HepG2 (cell line): ENCODE measurements at regions not wholly inside any gene's neighbourhood (a gene's known extent, or its start where the extent isn't known, plus 50 kb on each side); places are given as distances from the start of the nearest gene placed in this dataset.
"Not testable (repeated sequence)": the region's sequence is repeated elsewhere in the genome, so short reads cannot be mapped to it uniquely, and the experiment has no call there.

ENCODE experiments used
- ATAC-seq: fragments of 200-7000 bp; cut with Tn5 transposase; 3 replicates; pipeline ENCODE4 v1.9.1; 2020; ENCODE audit warnings: mild to moderate bottlenecking, moderate library complexity
- BruUV-seq: library from RNA; stranded (reverse); fragments of 400-500 nt; replicated peaks from 2 replicates; lab custom pipeline; 2021; lab: Mats Ljungman, UMichigan
- CTCF ChIA-PET: fragments of 300-600 bp; formaldehyde crosslinking; extraction: SDS; loops from one replicate; lab custom pipeline; 2021; ENCODE audit warnings: low total read pairs, inconsistent platforms, low intra/inter-chr PET ratio; lab: Yijun Ruan, JAX
- POLR2A ChIA-PET: fragments of 350-600 bp; sonication (Branson Sonifier 250); formaldehyde crosslinking; loops from one replicate; lab custom pipeline; 2020; ENCODE audit warnings: antibody characterized with exemption, inconsistent platforms; lab: Yijun Ruan, JAX
- DNase-seq: peaks from one replicate; pipeline ENCODE4 v3.0.0-alpha.2; 2015; ENCODE audit warnings: low spot score
- FAIRE-seq: peaks from 3 replicates; lab custom pipeline; 2011; peaks lifted over from hg19 to GRCh38; lab: Jason Lieb, UNC
- H2AFZ ChIP-seq: one replicate; pipeline ENCODE4 v1.6.1; 2011; ENCODE audit warnings: low read length, inconsistent platforms
- H3K27ac ChIP-seq: fragments of 300-600 bp; 3 replicates; pipeline ENCODE4 v1.8.0; 2011; ENCODE audit warnings: mixed run types, mild to moderate bottlenecking, mixed read lengths, low read length, inconsistent platforms; ENCODE audit not compliant: insufficient read depth; ENCODE audit errors: extremely low read length
- H3K27me3 ChIP-seq, 2 experiments: fragments of 200-600 bp in 1 of 2; 2 replicates in 1 of 2; 3 replicates in 1 of 2; pipeline versions ENCODE4 v1.6.0 to v1.8.0; 2011; ENCODE audit warnings: low read length in 2 of 2, mild to moderate bottlenecking in 2 of 2, moderate library complexity in 2 of 2, inconsistent platforms in 1 of 2; ENCODE audit not compliant: insufficient read depth in 2 of 2, control insufficient read depth in 1 of 2
- H3K36me3 ChIP-seq, 2 experiments: fragments of 200-600 bp in 1 of 2; replicated peaks in 1 of 2; 2 replicates in 1 of 2; 3 replicates in 1 of 2; pipeline versions ENCODE4 v1.5.1 to v1.8.0; 2011; ENCODE audit warnings: low read length in 2 of 2, inconsistent platforms in 1 of 2; ENCODE audit not compliant: insufficient read depth in 2 of 2, control insufficient read depth in 1 of 2
- H3K4me1 ChIP-seq: 2 replicates; pipeline ENCODE4 v1.5.1; 2012; ENCODE audit warnings: low read length, inconsistent platforms; ENCODE audit not compliant: insufficient read depth
- H3K4me2 ChIP-seq: 2 replicates; pipeline ENCODE4 v1.6.0; 2011; ENCODE audit warnings: low read depth, low read length, inconsistent platforms
- H3K4me3 ChIP-seq, 3 experiments: fragments of 200-600 bp in 1 of 3; sonication (generic), shearing (Covaris generic) in 1 of 3; replicated peaks in 1 of 3; 2 replicates each; pipeline ENCODE4 v1.5.1; 2011 to 2016; ENCODE audit warnings: low read length in 3 of 3, inconsistent platforms in 2 of 3, low read depth in 2 of 3, mild to moderate bottlenecking in 2 of 3, control low read depth in 1 of 3, mixed read lengths in 1 of 3; ENCODE audit not compliant: insufficient read depth in 1 of 3
- H3K79me2 ChIP-seq: one replicate; pipeline ENCODE4 v1.6.1; 2011; ENCODE audit warnings: low read length, inconsistent platforms; ENCODE audit not compliant: insufficient read depth
- H3K9ac ChIP-seq: 2 replicates; pipeline ENCODE4 v1.6.0; 2011; ENCODE audit warnings: mild to moderate bottlenecking, low read depth, low read length, inconsistent platforms; ENCODE audit not compliant: insufficient read depth
- H3K9me3 ChIP-seq: 2 replicates; pipeline ENCODE4 v1.5.1; 2012; ENCODE audit warnings: mild to moderate bottlenecking, low read length
- H4K20me1 ChIP-seq: 2 replicates; pipeline ENCODE4 v1.6.0; 2011; ENCODE audit warnings: inconsistent platforms, mild to moderate bottlenecking, low read length, moderate library complexity; ENCODE audit not compliant: insufficient read depth
- EED ChIP-seq: sonication (generic); formaldehyde crosslinking; IDR thresholded peaks from 2 replicates; pipeline ENCODE4 v1.5.0; 2020; ENCODE audit warnings: mild to moderate bottlenecking, missing genetic modification reagents
- HCFC1 ChIP-seq: fragments of 150-350 bp; IDR thresholded peaks from 2 replicates; pipeline ENCODE4 v1.6.1; 2014; ENCODE audit warnings: low read depth, low read length
- HNRNPH1 ChIP-seq: fragments of 200-400 bp; formaldehyde crosslinking; optimal IDR thresholded peaks from 2 replicates; pipeline ENCODE3; 2017; ENCODE audit warnings: mild to moderate bottlenecking, low read depth, low read length
- IRF2 ChIP-seq: IDR thresholded peaks from 2 replicates; pipeline ENCODE4 v1.6.1; 2018; ENCODE audit warnings: missing genetic modification reagents, missing compliant biosample characterization
- STAT5B ChIP-seq: sonication (generic); formaldehyde crosslinking; IDR thresholded peaks from 2 replicates; pipeline ENCODE4 v1.4.0; 2020; ENCODE audit warnings: missing genetic modification reagents
- ZNF343 ChIP-seq: sonication (generic); formaldehyde crosslinking; IDR thresholded peaks from 2 replicates; pipeline ENCODE4 v1.4.0; 2020; ENCODE audit warnings: mild to moderate bottlenecking, missing genetic modification reagents
- ZNF749 ChIP-seq: sonication (generic); formaldehyde crosslinking; IDR thresholded peaks from 2 replicates; pipeline ENCODE4 v1.8.0; 2022; ENCODE audit warnings: mild to moderate bottlenecking, missing genetic modification reagents, moderate library complexity, borderline replicate concordance
- WGBS: methylation state at CpG from one replicate; pipeline ENCODE4 v1.1.6; 2017; ENCODE audit warnings: low lambda C conversion rate; 5-methylcytosine and 5-hydroxymethylcytosine counted together
- in situ Hi-C: cut with HindIII; loops from 2 replicates; pipeline ENCODE4 v1.10.0; 2017; ENCODE audit warnings: low pct_unique_long_range_greater_than_20kb; ENCODE audit not compliant: extremely low pct_ligation_motif_present
- intact Hi-C: fragments of 100-400 bp; cut with micrococcal nuclease; formaldehyde crosslinking; loops from one replicate; pipeline ENCODE4 v1.10.0; 2022; ENCODE audit not compliant: unreplicated experiment

- ATAC-seq, DNase-seq, H3K4me1 ChIP-seq, BruUV-seq, H3K79me2 ChIP-seq, FAIRE-seq, H3K4me2 ChIP-seq, H4K20me1 ChIP-seq, CTCF ChIA-PET, in situ Hi-C loops, H2AFZ ChIP-seq, H3K9ac ChIP-seq, POLR2A ChIA-PET, H3K36me3 ChIP-seq, H3K4me3 ChIP-seq, H3K27me3 ChIP-seq, H3K27ac ChIP-seq: not testable (repeated sequence)
- H3K9me3 ChIP-seq: peaks cover 33% of the 10 kb centered on the region
- intact Hi-C loops: loop anchor here (5.0 kb wide), 1 partner anchor 1033 kb away; no protein-coding TSS in a partner anchor
- 47% methylated on average over 28 of the region's 34 CpGs for WGBS
These were observed 1932.8 kb upstream of the DEFB115 start for GRCh38 chr20:29324516-29325303.

DNA sequence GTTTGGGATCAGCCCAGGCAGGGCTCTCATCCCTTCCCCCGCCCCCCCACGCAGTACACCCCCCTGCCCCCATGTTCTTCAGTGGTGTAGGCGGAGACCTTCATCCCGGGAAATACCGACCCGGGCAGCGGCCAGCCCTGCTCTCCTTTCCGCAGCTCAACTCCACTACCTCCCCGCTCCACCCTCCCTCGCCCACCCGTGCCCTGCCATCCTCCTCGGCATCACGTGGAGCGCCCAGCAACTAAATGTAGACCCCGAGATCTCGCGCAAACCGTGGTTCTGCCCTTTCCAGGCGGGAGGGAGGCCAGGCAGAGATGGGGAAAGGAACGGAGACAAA, 1932.2 kb upstream of the DEFB115 start:
- FAIRE-seq (no peak), DNase-seq (no peak), ATAC-seq (no peak)
- intact Hi-C loops (loop anchor here (5.0 kb wide), 1 partner anchor 1032 kb away; no protein-coding TSS in a partner anchor), in situ Hi-C loops (no loop called here)
- H3K9me3 ChIP-seq: peaks cover 37% of the 10 kb centered on the region
- H3K27me3 ChIP-seq: peaks cover 0 to 2% of the 10 kb centered on the region in 2 experiments; a peak in 1 of 5 replicates
- no peaks in the 10 kb centered on the region for H3K4me1 ChIP-seq
- H3K27ac ChIP-seq: no peak overlapping the region
- no peak overlapping the region for H3K4me2 ChIP-seq
- POLR2A ChIA-PET: no interaction called here
- no peak for TF ChIP-seq STAT5B (CRISPR knock-in tag)
- no peak for TF ChIP-seq HNRNPH1
- TF ChIP-seq EED (CRISPR knock-in tag): no peak
- TF ChIP-seq ZNF343 (CRISPR knock-in tag): no peak
- no peak for TF ChIP-seq IRF2 (CRISPR knock-in tag)
- no peak for TF ChIP-seq ZNF749 (CRISPR knock-in tag)
- no peak for TF ChIP-seq HCFC1
- CTCF ChIA-PET: no interaction called here
- WGBS: 30% methylated on average over 20 of the region's 20 CpGs
- no peak overlapping the region for H3K4me3 ChIP-seq
- no TSS peak for BruUV-seq
- H3K9ac ChIP-seq: no peak overlapping the region
- no peaks in the 10 kb centered on the region for H3K36me3 ChIP-seq
- no peaks in the 10 kb centered on the region for H4K20me1 ChIP-seq
- H3K79me2 ChIP-seq: no peaks in the 10 kb centered on the region
- H2AFZ ChIP-seq: no peak overlapping the region

DNA sequence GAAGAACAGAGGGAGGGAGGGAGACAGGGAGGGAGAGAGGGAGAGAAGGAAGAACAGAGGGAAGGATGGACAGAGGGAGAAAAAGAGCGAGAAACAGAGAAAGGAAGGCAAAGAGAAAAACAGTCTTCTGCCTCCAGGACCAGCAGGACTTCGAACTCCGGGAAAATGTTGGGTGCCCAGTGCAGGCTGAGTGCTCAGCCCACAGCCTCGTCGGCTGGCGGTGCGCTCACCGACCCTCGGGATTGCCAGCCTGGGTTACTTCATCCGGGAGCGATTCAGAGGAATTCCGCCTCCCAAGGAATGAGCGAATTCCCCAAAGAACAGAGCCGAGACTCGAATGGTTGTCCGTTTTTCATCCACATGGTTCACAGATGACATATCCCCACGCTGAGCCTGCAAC, 1931.7 kb upstream of the DEFB115 start:
- H3K9ac ChIP-seq, FAIRE-seq, ATAC-seq, H3K79me2 ChIP-seq, H2AFZ ChIP-seq, POLR2A ChIA-PET, in situ Hi-C loops, H3K27me3 ChIP-seq, H3K27ac ChIP-seq, H3K4me2 ChIP-seq, H3K4me3 ChIP-seq, CTCF ChIA-PET, H3K36me3 ChIP-seq, H4K20me1 ChIP-seq, H3K4me1 ChIP-seq, DNase-seq, BruUV-seq: not testable (repeated sequence)
- WGBS: 33% methylated on average over 12 of the region's 17 CpGs
- H3K9me3 ChIP-seq: peaks cover 38% of the 10 kb centered on the region
- intact Hi-C loops: loop anchor here (5.0 kb wide), 1 partner anchor 1032 kb away; no protein-coding TSS in a partner anchor
